ENCODE measurements at regions not wholly inside any gene's neighbourhood (a gene's known extent, or its start where the extent isn't known, plus 50 kb on each side); places are given as distances from the start of the nearest gene placed in this dataset.

GRCh38 chr5:92337772-92338234 is 954.7 kb upstream of the ARRDC3 start:
- no peak for TF ChIP-seq POLR2AphosphoS5 (IDR thresholded peaks at IDR 0.05)
- TF ChIP-seq CTCF (IDR thresholded peaks at IDR 0.05), result no peak
- no peak for TF ChIP-seq EP300 (IDR thresholded peaks at IDR 0.05; ENCODE audit: low read depth)
- TF ChIP-seq POLR2A (IDR thresholded peaks at IDR 0.05), result no peak
- H3K4me3 ChIP-seq, result no peak overlapping the region
- H3K27me3 ChIP-seq, result no peaks in the 10 kb centered on the region
- H3K4me1 ChIP-seq, result no peaks in the 10 kb centered on the region
- no peak overlapping the region for H3K27ac ChIP-seq
- in situ Hi-C loops (cut with MboI; ENCODE audit: low pct_ligation_motif_present in 1 of 4, low pct_unique_long_range_greater_than_20kb in 1 of 4, low sequenced_read_pairs in 3 of 4), result no loop called here
- intact Hi-C loops (cut with DNase I; ENCODE audit: low total_unique reads), result no loop called here
- H3K9me3 ChIP-seq, result no peaks in the 10 kb centered on the region
- 41 to 64% methylated on average over 2 of the region's 2 CpGs for WGBS, 2 donors (ENCODE audit: low coverage in 1 of 2)
- H3K36me3 ChIP-seq, result no peaks in the 10 kb centered on the region
- DNase-seq, result no peak

- intact Hi-C loops (cut with DNase I; ENCODE audit: low total_unique reads) (no loop called here), in situ Hi-C loops (cut with MboI; ENCODE audit: low pct_ligation_motif_present in 1 of 4, low pct_unique_long_range_greater_than_20kb in 1 of 4, low sequenced_read_pairs in 3 of 4) (no loop called here)
- 45 to 51% methylated on average over 2 of the region's 2 CpGs for WGBS, 2 donors (ENCODE audit: low coverage in 1 of 2)
- Histone ChIP-seq H3K4me1 (no peaks in the 10 kb centered on the region), H3K27ac (no peak overlapping the region), H3K27me3 (no peaks in the 10 kb centered on the region), H3K9me3 (no peaks in the 10 kb centered on the region), H3K4me3 (no peak overlapping the region), H3K36me3 (no peaks in the 10 kb centered on the region)
- no peak for DNase-seq
- TF ChIP-seq EP300 (IDR thresholded peaks at IDR 0.05; ENCODE audit: low read depth), result no peak
- TF ChIP-seq CTCF (IDR thresholded peaks at IDR 0.05), result no peak
- TF ChIP-seq POLR2A (IDR thresholded peaks at IDR 0.05), result no peak
Measured at GRCh38 chr5:92332039-92332438, 948.9 kb upstream of the ARRDC3 start.

GRCh38 chr5:92330365-92330764 is 947.2 kb upstream of the ARRDC3 start:
- no peak for DNase-seq
- TF ChIP-seq EP300 (IDR thresholded peaks at IDR 0.05; ENCODE audit: low read depth), result no peak
- TF ChIP-seq CTCF (IDR thresholded peaks at IDR 0.05), result no peak
- TF ChIP-seq POLR2AphosphoS5 (IDR thresholded peaks at IDR 0.05), result no peak
- no peak for TF ChIP-seq POLR2A (IDR thresholded peaks at IDR 0.05)
- in situ Hi-C loops (cut with MboI; ENCODE audit: low pct_ligation_motif_present in 1 of 4, low pct_unique_long_range_greater_than_20kb in 1 of 4, low sequenced_read_pairs in 3 of 4) (no loop called here), intact Hi-C loops (cut with DNase I; ENCODE audit: low total_unique reads) (no loop called here)
- Histone ChIP-seq H3K4me1 (no peaks in the 10 kb centered on the region), H3K4me3 (no peak overlapping the region), H3K27me3 (no peaks in the 10 kb centered on the region), H3K9me3 (no peaks in the 10 kb centered on the region), H3K36me3 (no peaks in the 10 kb centered on the region), H3K27ac (no peak overlapping the region)

- no peaks in the 10 kb centered on the region for H3K27me3 ChIP-seq
- H3K9me3 ChIP-seq, result no peaks in the 10 kb centered on the region
- DNase-seq, result no peak
- WGBS, 2 donors (ENCODE audit: low coverage in 1 of 2), result 73 to 90% methylated on average over 3 of the region's 3 CpGs
- H3K4me1 ChIP-seq, result no peaks in the 10 kb centered on the region
- TF ChIP-seq POLR2AphosphoS5 (IDR thresholded peaks at IDR 0.05), result no peak
- TF ChIP-seq EP300 (IDR thresholded peaks at IDR 0.05; ENCODE audit: low read depth), result no peak
- no peak for TF ChIP-seq POLR2A (IDR thresholded peaks at IDR 0.05)
- TF ChIP-seq CTCF (IDR thresholded peaks at IDR 0.05), result no peak
- in situ Hi-C loops (cut with MboI; ENCODE audit: low pct_ligation_motif_present in 1 of 4, low pct_unique_long_range_greater_than_20kb in 1 of 4, low sequenced_read_pairs in 3 of 4) (no loop called here), intact Hi-C loops (cut with DNase I; ENCODE audit: low total_unique reads) (no loop called here)
- H3K27ac ChIP-seq, result no peak overlapping the region
- no peaks in the 10 kb centered on the region for H3K36me3 ChIP-seq
- H3K4me3 ChIP-seq, result no peak overlapping the region
Measured at GRCh38 chr5:92329759-92330158, 946.6 kb upstream of the ARRDC3 start.
